Ectodermal cell (in vitro differentiated cells): ENCODE measurements at regions not wholly inside any gene's neighbourhood (a gene's known extent, or its start where the extent isn't known, plus 50 kb on each side); places are given as distances from the start of the nearest gene placed in this dataset.

Source experiments
- H3K27ac ChIP-seq: 2 replicates; pipeline ENCODE4 v1.7.0; 2013; ENCODE audit warnings: mild to moderate bottlenecking, low read depth, low read length; ENCODE audit not compliant: insufficient read depth, poor library complexity, severe bottlenecking
- H3K27me3 ChIP-seq: 2 replicates; pipeline ENCODE4 v1.7.0; 2013; ENCODE audit warnings: mild to moderate bottlenecking, low read length; ENCODE audit not compliant: insufficient read depth, control insufficient read depth, poor library complexity, severe bottlenecking
- H3K36me3 ChIP-seq: one replicate; pipeline ENCODE4 v1.7.0; 2013; ENCODE audit warnings: low read length; ENCODE audit not compliant: control insufficient read depth, insufficient read depth
- H3K4me1 ChIP-seq: one replicate; pipeline ENCODE4 v1.7.0; 2013; ENCODE audit warnings: low read length; ENCODE audit not compliant: control insufficient read depth, insufficient read depth
- H3K4me3 ChIP-seq: 2 replicates; pipeline ENCODE4 v1.7.0; 2013; ENCODE audit warnings: low read depth, low read length, control low read depth; ENCODE audit not compliant: insufficient read depth
- H3K9me3 ChIP-seq: 2 replicates; pipeline ENCODE4 v1.7.0; 2013; ENCODE audit warnings: mild to moderate bottlenecking, low read length, moderate library complexity; ENCODE audit not compliant: control insufficient read depth
- WGBS, 2 experiments: methylation state at CpG; one replicate each; pipeline ENCODE4 v1.1.7; 2013; ENCODE audit warnings: missing lambda C conversion rate in 2 of 2; 5-methylcytosine and 5-hydroxymethylcytosine counted together

DNA sequence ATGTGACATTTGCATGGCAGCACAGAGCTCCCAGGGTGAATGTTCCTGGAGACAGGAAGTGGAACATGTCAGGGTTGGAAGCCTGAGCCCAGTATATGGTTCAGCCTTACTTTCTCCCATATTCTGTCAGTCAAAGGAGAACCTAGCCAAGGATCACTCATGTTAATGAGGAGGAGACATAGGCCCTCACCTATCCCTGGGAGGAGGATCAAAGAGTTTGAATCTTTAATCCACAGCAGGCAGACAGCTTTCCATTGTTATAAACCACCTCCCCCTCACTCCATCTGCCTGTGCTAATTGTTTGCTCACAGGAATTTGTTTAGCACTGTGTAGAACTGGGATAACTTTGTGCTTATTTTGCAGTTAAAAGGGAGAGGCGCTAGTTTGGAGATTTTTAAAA lies 1069.1 kb downstream of the EFNB2 start:
- no peaks in the 10 kb centered on the region for H3K27me3 ChIP-seq
- no peak overlapping the region for H3K4me3 ChIP-seq
- H3K27ac ChIP-seq, result peak overlapping the region; percentile 26
- 23 to 46% methylated on average over 1 of the region's 1 CpG for WGBS, 2 experiments
- no peaks in the 10 kb centered on the region for H3K9me3 ChIP-seq
- no peaks in the 10 kb centered on the region for H3K4me1 ChIP-seq
- no peaks in the 10 kb centered on the region for H3K36me3 ChIP-seq

DNA sequence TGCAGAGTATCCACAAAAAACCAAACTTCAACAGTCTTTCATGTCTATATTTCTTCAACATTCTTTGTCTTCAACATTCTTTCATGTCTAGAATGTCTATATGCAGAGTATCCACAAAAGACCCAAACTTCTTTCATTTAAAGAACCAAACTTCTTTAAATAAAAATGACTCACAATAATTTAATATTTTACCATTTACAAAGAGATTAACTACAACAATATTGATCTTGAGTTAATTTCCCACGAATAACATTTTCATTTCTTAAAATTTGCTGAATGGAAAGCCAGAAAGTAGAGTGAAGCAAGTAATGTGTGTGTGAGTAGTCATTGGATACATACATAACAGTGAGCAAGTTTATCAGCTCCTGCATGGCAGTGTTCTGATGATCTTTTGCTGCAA lies 1069.7 kb downstream of the EFNB2 start, which contains the start of gene DAOA:
DAOA (plus strand) TSS at position 301 of the 400 bp plus-strand sequence.
- Histone ChIP-seq H3K4me1 (no peaks in the 10 kb centered on the region), H3K27me3 (no peaks in the 10 kb centered on the region), H3K9me3 (no peaks in the 10 kb centered on the region), H3K4me3 (no peak within 1 kb of the TSS), H3K36me3 (no peaks in the 10 kb centered on the region), H3K27ac (peak within 1 kb of the TSS; percentile 26)
- WGBS, 2 experiments, result 100% methylated on average over 1 of the region's 1 CpG; no CpG with 5 or more reads in 1 of the 2 experiments

DNA sequence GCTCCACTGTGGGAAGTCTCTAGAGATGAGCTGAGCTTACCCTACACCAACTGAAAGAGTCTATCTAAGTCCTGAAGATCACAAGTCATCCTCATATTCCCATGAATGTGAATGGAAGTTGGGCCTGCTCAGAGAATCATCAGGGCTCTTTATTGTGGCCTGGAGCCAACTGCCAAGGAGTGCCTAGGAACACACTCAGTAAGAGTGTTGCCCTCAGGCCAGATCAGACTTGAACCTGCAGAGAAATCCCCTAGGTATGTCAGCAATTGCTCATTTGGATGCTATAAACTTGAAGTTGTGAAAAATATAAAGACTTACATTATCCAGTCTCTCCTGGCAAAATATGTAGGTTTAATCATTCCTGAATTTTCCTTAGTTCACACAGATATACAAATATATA lies 1070.2 kb downstream of the EFNB2 start:
- Histone ChIP-seq H3K36me3 (no peaks in the 10 kb centered on the region), H3K4me3 (no peak overlapping the region), H3K27me3 (no peaks in the 10 kb centered on the region), H3K4me1 (no peaks in the 10 kb centered on the region), H3K27ac (no peak overlapping the region), H3K9me3 (no peaks in the 10 kb centered on the region)

DNA sequence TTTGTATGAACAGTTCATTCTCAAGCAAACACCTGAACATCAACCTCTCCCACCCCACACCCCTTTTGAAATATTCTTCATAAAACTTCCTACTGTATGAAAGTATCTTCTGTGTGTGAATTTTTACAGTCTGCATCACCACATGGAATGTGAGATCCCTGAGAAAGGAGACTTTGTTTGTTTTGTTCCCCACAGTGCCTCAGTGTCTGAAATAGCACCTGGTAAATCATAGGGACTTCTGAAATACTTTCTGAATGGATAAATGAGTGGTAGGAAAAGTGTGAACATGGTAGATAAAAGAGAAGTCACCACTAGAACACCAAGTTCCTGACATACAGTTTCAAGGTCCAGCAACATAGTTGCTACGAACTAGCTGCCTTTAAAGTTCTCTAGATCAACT lies 1071.2 kb downstream of the EFNB2 start:
- Histone ChIP-seq H3K36me3 (no peaks in the 10 kb centered on the region), H3K27me3 (no peaks in the 10 kb centered on the region), H3K27ac (no peak overlapping the region), H3K4me1 (no peaks in the 10 kb centered on the region), H3K9me3 (no peaks in the 10 kb centered on the region), H3K4me3 (no peak overlapping the region)
- WGBS, 2 experiments, result 94 to 97% methylated on average over 1 of the region's 1 CpG

DNA sequence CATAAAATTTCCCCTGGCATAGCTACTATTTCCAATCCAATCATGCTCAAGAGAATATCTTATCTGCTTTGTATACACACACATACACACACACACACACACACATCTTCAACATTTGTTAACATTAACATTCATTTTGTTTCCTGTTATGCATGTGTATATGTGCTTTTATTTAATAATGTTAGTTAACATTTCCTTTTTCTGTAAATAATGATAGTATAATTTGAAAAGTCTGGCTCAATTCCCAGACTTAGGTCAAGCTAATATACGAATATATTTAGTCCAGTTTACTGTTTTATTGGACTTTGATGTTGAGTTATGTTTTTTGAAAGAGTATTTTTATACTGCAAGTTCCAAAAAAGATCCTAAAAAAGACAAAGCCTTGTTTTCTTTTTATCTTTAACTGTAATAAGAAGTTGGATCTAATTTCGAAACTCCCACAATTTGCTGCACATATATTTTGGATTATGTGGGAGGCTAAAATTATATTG lies 1072.4 kb downstream of the EFNB2 start:
- Histone ChIP-seq H3K27me3 (no peaks in the 10 kb centered on the region), H3K4me3 (no peak overlapping the region), H3K4me1 (no peaks in the 10 kb centered on the region), H3K27ac (no peak overlapping the region), H3K9me3 (no peaks in the 10 kb centered on the region), H3K36me3 (no peaks in the 10 kb centered on the region)
- WGBS, 2 experiments, result 93 to 100% methylated on average over 1 to 2 of the region's 2 CpGs

DNA sequence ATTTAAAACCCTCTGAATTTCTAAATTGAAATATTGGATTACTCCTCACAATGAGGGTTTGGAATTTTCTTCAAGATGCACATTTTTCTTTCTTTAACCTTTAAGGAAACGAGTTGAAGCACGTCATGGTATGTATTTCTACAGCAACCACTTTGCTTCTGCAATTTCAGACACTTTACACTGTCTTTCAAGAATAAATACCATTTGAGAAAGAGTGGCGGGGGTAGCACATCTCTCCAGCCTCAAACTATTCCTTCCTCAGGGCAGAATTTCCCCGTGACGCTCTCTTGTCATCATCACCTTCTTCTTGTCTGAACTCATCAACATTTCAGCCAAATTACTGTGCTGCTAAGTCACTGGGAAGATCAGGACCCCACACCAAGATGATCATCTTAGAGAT lies 1073.4 kb downstream of the EFNB2 start:
- H3K27ac ChIP-seq, result no peak overlapping the region
- whole genome bisulfite sequencing, 2 experiments, result 91% methylated on average over 5 of the region's 5 CpGs

DNA sequence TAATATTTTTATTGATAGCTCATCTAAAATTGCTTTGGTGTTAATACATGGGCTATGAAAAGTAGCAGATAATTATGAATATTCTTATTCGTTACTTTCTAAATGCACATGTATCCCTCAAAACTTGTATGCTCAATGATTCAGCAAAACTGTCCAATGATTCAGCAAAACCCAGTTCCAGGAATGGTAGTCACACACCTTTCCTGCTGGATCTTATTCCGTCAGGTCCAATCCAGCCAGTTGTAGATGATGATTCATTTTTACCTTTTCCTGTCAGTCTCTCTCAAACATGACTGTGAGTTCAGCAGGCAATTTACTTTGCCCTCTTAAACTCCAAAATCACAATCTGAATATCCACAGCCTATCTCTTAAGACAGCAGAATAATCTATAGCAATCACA lies 1082.6 kb downstream of the EFNB2 start:
- no peak overlapping the region for H3K27ac ChIP-seq
- WGBS, 2 experiments, result 97% methylated on average over 2 of the region's 2 CpGs
- no peaks in the 10 kb centered on the region for H3K4me1 ChIP-seq
- no peaks in the 10 kb centered on the region for H3K27me3 ChIP-seq
- no peaks in the 10 kb centered on the region for H3K9me3 ChIP-seq
- H3K36me3 ChIP-seq, result no peaks in the 10 kb centered on the region
- H3K4me3 ChIP-seq, result no peak overlapping the region

More for the DNA sequence above, 1073.4 kb downstream of the EFNB2 start:
- H3K9me3 ChIP-seq, result no peaks in the 10 kb centered on the region
- no peaks in the 10 kb centered on the region for H3K4me1 ChIP-seq
- H3K36me3 ChIP-seq, result no peaks in the 10 kb centered on the region
- H3K27me3 ChIP-seq, result no peaks in the 10 kb centered on the region
- no peak overlapping the region for H3K4me3 ChIP-seq

DNA sequence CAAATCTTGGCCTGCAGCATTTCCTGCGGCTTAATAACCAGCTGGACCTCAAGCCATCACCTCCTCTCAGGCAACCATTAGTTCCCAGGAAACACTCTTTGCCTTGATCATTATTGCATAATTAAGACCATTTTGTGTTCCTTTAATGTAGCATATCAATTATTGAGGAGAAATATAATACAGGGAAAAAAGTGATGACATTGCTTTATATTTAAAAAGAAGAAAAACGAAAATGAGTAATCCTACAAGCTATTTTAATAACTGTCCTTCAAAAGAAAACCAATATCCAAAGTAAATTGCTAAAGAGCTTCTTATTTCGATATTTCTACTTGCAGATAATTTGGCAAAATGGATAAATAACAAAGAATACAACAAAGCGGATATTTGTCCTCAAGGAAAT lies 1084.7 kb downstream of the EFNB2 start:
- no peaks in the 10 kb centered on the region for H3K27me3 ChIP-seq
- no peaks in the 10 kb centered on the region for H3K4me1 ChIP-seq
- 93 to 100% methylated on average over 2 to 3 of the region's 4 CpGs for WGBS, 2 experiments

DNA sequence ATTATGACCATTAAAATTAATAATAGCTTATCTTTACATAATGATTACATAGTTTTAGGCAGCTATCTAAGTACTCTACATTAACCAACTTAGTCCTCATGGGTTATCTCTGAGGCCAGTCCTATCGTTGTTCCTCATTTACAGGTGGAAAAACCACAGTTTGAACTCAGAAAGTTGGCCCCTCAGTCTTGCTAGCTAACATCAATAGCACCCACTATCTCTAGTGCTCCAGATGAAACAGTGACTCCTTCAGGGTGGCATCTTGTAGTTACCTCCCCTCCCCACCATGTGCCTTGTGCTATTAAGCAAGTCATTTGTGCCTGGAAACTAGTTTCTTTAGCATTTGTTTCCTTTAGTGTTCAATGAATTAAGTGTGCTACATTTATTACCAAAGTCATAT lies 1086.7 kb downstream of the EFNB2 start:
- Histone ChIP-seq H3K36me3 (no peaks in the 10 kb centered on the region), H3K27ac (no peak overlapping the region), H3K4me3 (no peak overlapping the region), H3K9me3 (no peaks in the 10 kb centered on the region), H3K4me1 (no peaks in the 10 kb centered on the region), H3K27me3 (no peaks in the 10 kb centered on the region)
- 93 to 100% methylated on average over 1 of the region's 1 CpG for WGBS, 2 experiments

More for the DNA sequence above, 1084.7 kb downstream of the EFNB2 start:
- Histone ChIP-seq H3K9me3 (no peaks in the 10 kb centered on the region), H3K4me3 (no peak overlapping the region), H3K27ac (no peak overlapping the region), H3K36me3 (no peaks in the 10 kb centered on the region)

DNA sequence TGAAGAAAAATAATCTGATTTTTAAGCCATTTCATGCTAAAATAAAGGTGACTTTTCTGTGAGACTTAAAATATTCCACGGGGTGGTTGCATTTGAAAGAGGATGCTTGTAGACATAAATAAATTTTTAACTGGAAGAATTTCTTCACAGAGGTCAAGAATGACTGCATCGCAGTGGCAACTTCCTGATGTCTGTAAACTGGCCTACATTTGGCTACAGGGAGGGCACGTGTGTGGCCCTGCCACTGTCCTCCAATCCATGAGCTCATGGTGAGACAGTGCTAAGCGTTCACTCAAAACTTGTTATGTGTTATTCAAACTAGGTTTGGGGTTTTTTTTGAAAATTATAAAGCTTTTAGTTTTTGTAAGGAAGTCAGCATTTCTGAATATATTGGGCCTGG lies 1089.3 kb downstream of the EFNB2 start:
- H3K4me1 ChIP-seq, result no peaks in the 10 kb centered on the region
- H3K9me3 ChIP-seq, result no peaks in the 10 kb centered on the region
- H3K27me3 ChIP-seq, result no peaks in the 10 kb centered on the region
- H3K36me3 ChIP-seq, result no peaks in the 10 kb centered on the region
- H3K27ac ChIP-seq, result no peak overlapping the region
- WGBS, 2 experiments, result 96% methylated on average over 4 of the region's 4 CpGs
- no peak overlapping the region for H3K4me3 ChIP-seq

DNA sequence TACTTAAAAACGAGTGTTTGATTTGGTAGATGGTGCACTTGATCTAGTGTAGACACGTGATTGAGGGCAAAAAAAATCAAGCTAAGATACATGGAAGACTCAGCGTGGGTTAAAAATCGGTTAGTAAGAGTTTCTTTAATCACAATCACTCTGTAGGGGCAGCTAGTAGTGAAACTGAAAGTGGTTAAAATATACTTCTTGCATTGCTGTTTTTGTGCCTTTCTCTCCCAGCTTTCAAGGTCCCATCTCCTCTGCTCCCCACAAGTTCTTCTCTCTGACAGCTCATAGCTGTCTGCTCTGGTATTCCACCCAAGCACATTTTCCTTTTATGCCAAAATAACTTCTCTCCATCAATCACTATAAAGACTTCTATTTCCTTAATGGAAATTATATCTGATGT lies 1089.7 kb downstream of the EFNB2 start:
- no peaks in the 10 kb centered on the region for H3K4me1 ChIP-seq
- no peak overlapping the region for H3K27ac ChIP-seq
- WGBS, 2 experiments, result 90 to 95% methylated on average over 4 of the region's 4 CpGs
- no peaks in the 10 kb centered on the region for H3K9me3 ChIP-seq
- H3K36me3 ChIP-seq, result no peaks in the 10 kb centered on the region
- no peaks in the 10 kb centered on the region for H3K27me3 ChIP-seq
- no peak overlapping the region for H3K4me3 ChIP-seq
